Stimulated activated effector memory CD8-positive, alpha-beta T cell treated with anti-CD3 and anti-CD28 coated beads, Interleukin-12 subunit alpha, Interleukin-12 subunit beta, amount 100 ng/mL, for 72 hours (primary cell): ENCODE measurements at regions not wholly inside any gene's neighbourhood (a gene's known extent, or its start where the extent isn't known, plus 50 kb on each side); places are given as distances from the start of the nearest gene placed in this dataset.
"Not testable (repeated sequence)": the region's sequence is repeated elsewhere in the genome, so short reads cannot be mapped to it uniquely, and the experiment has no call there.

Experiments
- ATAC-seq: fragments of 150-1000 bp; cut with Tn5 transposase; 2 replicates; pipeline ENCODE4 v1.10.0; 2021
- DNase-seq, 2 donors: peaks; one replicate each; pipeline ENCODE4 v3.0.0; 2021 to 2022; ENCODE audit warnings: low spot score in 2 of 2
- H3K27ac Mint-ChIP-seq: one replicate; pipeline ENCODE4 v1.8.0; 2022; ENCODE audit warnings: mild to moderate bottlenecking, mixed read lengths
- H3K36me3 Mint-ChIP-seq: one replicate; pipeline ENCODE4 v1.8.0; 2022; ENCODE audit warnings: mild to moderate bottlenecking, mixed read lengths
- H3K4me1 Mint-ChIP-seq: one replicate; pipeline ENCODE4 v1.8.0; 2022; ENCODE audit warnings: mixed read lengths
- H3K4me3 Mint-ChIP-seq: one replicate; pipeline ENCODE4 v1.8.0; 2022; ENCODE audit warnings: mild to moderate bottlenecking, mixed read lengths
- H3K9me3 Mint-ChIP-seq: one replicate; pipeline ENCODE4 v1.8.0; 2022; ENCODE audit warnings: mixed read lengths

DNA sequence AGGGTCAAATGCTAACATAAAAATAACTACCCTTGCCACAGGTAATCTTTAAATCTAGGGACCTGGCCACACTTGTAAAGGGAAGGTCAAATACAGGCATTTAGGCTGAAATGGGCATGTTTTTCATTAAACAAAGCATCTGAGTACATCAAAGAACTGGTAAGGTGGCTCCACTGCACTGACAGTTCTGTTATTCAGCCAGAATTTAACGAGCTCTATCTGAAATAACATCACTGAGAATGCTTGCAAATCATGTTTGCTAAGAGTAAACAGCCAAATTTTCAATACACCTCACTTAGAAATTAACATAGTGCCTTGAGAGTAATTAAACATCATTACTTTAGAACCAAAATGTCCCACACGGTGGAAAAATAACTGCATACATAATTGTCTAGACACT lies 118.9 kb downstream of the MTHFS start:
- Mint-ChIP-seq H3K4me3 (no peak overlapping the region), H3K4me1 (peaks cover 6% of the 10 kb centered on the region), H3K9me3 (peaks cover 8% of the 10 kb centered on the region), H3K36me3 (no peaks in the 10 kb centered on the region), H3K27ac (no peak overlapping the region)
- no peak for ATAC-seq
- no peak for DNase-seq

DNA sequence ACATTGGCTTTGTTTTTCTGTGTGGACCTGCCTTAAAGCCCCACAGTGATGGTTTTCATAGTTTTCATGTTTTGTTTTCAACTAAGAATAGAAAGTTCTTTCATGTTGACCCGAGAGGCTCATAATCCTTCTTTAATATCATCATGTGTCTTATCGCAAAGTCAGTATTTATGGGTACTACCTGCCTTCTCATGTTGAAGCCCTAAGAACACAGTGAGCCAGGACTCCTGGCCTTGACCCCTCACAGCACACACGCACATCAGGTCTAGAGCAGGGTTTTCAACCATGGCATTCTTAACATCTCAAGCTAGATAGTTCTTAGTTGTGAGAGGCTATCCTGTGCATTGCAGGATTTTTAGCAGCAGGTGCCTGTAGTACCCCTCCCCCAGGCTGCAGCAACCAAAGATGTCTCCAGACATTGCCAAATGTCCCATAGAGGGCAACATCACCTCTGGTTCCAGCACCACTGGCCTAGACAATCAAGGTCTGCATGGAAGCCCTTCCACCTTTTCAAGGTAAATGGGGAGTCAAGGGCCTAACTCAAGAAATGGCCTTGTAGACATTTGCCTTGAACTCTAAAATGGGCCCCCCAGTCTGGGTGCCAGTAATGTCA lies 118.3 kb downstream of the MTHFS start:
- H3K36me3 Mint-ChIP-seq, result no peaks in the 10 kb centered on the region
- ATAC-seq (no peak), DNase-seq (no peak)
- peaks cover 8% of the 10 kb centered on the region for H3K9me3 Mint-ChIP-seq
- no peak overlapping the region for H3K27ac Mint-ChIP-seq
- H3K4me1 Mint-ChIP-seq, result peaks cover 6% of the 10 kb centered on the region
- no peak overlapping the region for H3K4me3 Mint-ChIP-seq

GRCh38 chr15:79779746-79780145 lies 117.1 kb downstream of the MTHFS start:
- H3K27ac Mint-ChIP-seq, result no peak overlapping the region
- H3K36me3 Mint-ChIP-seq, result no peaks in the 10 kb centered on the region
- no peak overlapping the region for H3K4me3 Mint-ChIP-seq
- DNase-seq, result peak in 1 of 2 donors; percentile 5
- peaks cover 8% of the 10 kb centered on the region for H3K9me3 Mint-ChIP-seq
- peak; percentile 77 for ATAC-seq
- peaks cover 6% of the 10 kb centered on the region for H3K4me1 Mint-ChIP-seq

GRCh38 chr15:79782307-79782706 lies 114.5 kb downstream of the MTHFS start:
- H3K27ac Mint-ChIP-seq, H3K9me3 Mint-ChIP-seq, H3K4me1 Mint-ChIP-seq, H3K4me3 Mint-ChIP-seq, H3K36me3 Mint-ChIP-seq, DNase-seq, ATAC-seq: not testable (repeated sequence)
